HEK293T (cell line): ENCODE measurements at regions not wholly inside any gene's neighbourhood (a gene's known extent, or its start where the extent isn't known, plus 50 kb on each side); places are given as distances from the start of the nearest gene placed in this dataset.

Experiments used
- ARNT ChIP-seq: fragments of 450-650 bp; IDR thresholded peaks from 2 replicates; pipeline ENCODE4 v1.6.1; 2017; ENCODE audit warnings: mild to moderate bottlenecking
- BHLHE40 ChIP-seq: fragments of 450-650 bp; IDR thresholded peaks from 2 replicates; pipeline ENCODE4 v1.6.1; 2016; ENCODE audit warnings: mild to moderate bottlenecking, moderate library complexity, borderline replicate concordance
- ELF4 ChIP-seq: fragments of 450-650 bp; IDR thresholded peaks from 2 replicates; pipeline ENCODE4 v1.6.1; 2017; ENCODE audit warnings: antibody characterized with exemption
- FOXA1 ChIP-seq: fragments of 450-650 bp; IDR thresholded peaks from 2 replicates; pipeline ENCODE4 v1.6.1; 2016; ENCODE audit warnings: mild to moderate bottlenecking
- HDGF ChIP-seq: fragments of 450-650 bp; IDR thresholded peaks from 2 replicates; pipeline ENCODE4 v1.6.1; 2017; ENCODE audit warnings: antibody characterized with exemption, borderline replicate concordance
- LEF1 ChIP-seq: fragments of 450-650 bp; IDR thresholded peaks from 2 replicates; pipeline ENCODE4 v1.6.1; 2017; ENCODE audit warnings: mild to moderate bottlenecking, borderline replicate concordance
- NFRKB ChIP-seq: fragments of 450-650 bp; IDR thresholded peaks from 2 replicates; pipeline ENCODE4 v1.6.1; 2016; ENCODE audit warnings: mild to moderate bottlenecking, moderate library complexity
- PKNOX1 ChIP-seq: fragments of 450-650 bp; IDR thresholded peaks from 2 replicates; pipeline ENCODE4 v1.6.1; 2016
- SP1 ChIP-seq: fragments of 450-650 bp; IDR thresholded peaks from 2 replicates; pipeline ENCODE4 v1.6.1; 2017
- SUZ12 ChIP-seq: fragments of 450-650 bp; IDR thresholded peaks from 2 replicates; pipeline ENCODE4 v1.6.1; 2016; ENCODE audit warnings: mild to moderate bottlenecking
- ZNF384 ChIP-seq: fragments of 450-650 bp; IDR thresholded peaks from 2 replicates; pipeline ENCODE4 v1.6.1; 2016

GRCh38 chr4:149245333-149245732 lies 570.3 kb downstream of the IQCM start:
- TF ChIP-seq BHLHE40 (no peak), SUZ12 (no peak), FOXA1 (no peak), ARNT (no peak), SP1 (no peak), PKNOX1 (no peak), LEF1 (no peak), HDGF (no peak), ZNF384 (no peak), NFRKB (no peak), ELF4 (no peak)
